A673 (cell line): ENCODE measurements at regions not wholly inside any gene's neighbourhood (a gene's known extent, or its start where the extent isn't known, plus 50 kb on each side); places are given as distances from the start of the nearest gene placed in this dataset.

Experiments
- CTCF ChIP-seq: fragments of 300-800, 200-600 bp; sonication (generic); conservative IDR thresholded peaks from 2 replicates; pipeline ENCODE4 v1.5.1; 2017; ENCODE audit warnings: low read depth, mild to moderate bottlenecking, antibody characterized with exemption, low read length, moderate library complexity, mixed read lengths
- EZH2 ChIP-seq: fragments of 200-600 bp; sonication (generic); IDR thresholded peaks from 2 replicates; pipeline ENCODE4 v1.6.1; 2017; ENCODE audit warnings: borderline replicate concordance, low read depth, mild to moderate bottlenecking, mixed read lengths, antibody characterized with exemption, low read length; ENCODE audit not compliant: poor library complexity, severe bottlenecking

- no peak for TF ChIP-seq CTCF
- TF ChIP-seq EZH2 = no peak
Measured at GRCh38 chr5:67289763-67290521, 93.3 kb upstream of the CD180 start.
